ENCODE measurements at regions not wholly inside any gene's neighbourhood (a gene's known extent, or its start where the extent isn't known, plus 50 kb on each side); places are given as distances from the start of the nearest gene placed in this dataset.

- no peaks in the 10 kb centered on the region for H3K9me2 ChIP-seq (ENCODE audit: insufficient read depth)
- Mint-ChIP-seq H3K9me3 (peaks cover 7% of the 10 kb centered on the region; the same call in 1 of the 3 replicates), H3K4me3 (no peak overlapping the region), H3K27me3 (ENCODE audit: insufficient read depth, low read depth, poor library complexity) (peaks cover 3% of the 10 kb centered on the region), H3K27ac (no peak overlapping the region), H3K36me3 (ENCODE audit: low read depth) (peaks cover 3% of the 10 kb centered on the region; the same call in 2 of the 3 replicates), H3K4me1 (no peaks in the 10 kb centered on the region)
- H2AFZ ChIP-seq = no peak overlapping the region
- H3K27ac ChIP-seq (ENCODE audit: low read depth) = no peak overlapping the region
- ATAC-seq (no peak), DNase-seq (ENCODE audit: low spot score) (no peak)
- H4K20me1 ChIP-seq (replicated peaks; ENCODE audit: insufficient read depth) = no peaks in the 10 kb centered on the region
- no peaks in the 10 kb centered on the region for H3K79me2 ChIP-seq (replicated peaks; ENCODE audit: insufficient read depth)
- no peak overlapping the region for H3K4me2 ChIP-seq
- H3F3A ChIP-seq (replicated peaks; ENCODE audit: low read depth) = no peaks in the 10 kb centered on the region
- H3K27me3 ChIP-seq (ENCODE audit: insufficient read depth) = no peaks in the 10 kb centered on the region
- H3K4me3 ChIP-seq = no peak overlapping the region
- no peaks in the 10 kb centered on the region for H3K36me3 ChIP-seq (ENCODE audit: insufficient read depth)
- no peaks in the 10 kb centered on the region for H3K4me1 ChIP-seq (ENCODE audit: insufficient read depth)
- TF ChIP-seq POLR2AphosphoS5 (IDR thresholded peaks at IDR 0.05; ENCODE audit: low read depth) = no peak
- no peak for TF ChIP-seq NANOG (IDR thresholded peaks at IDR 0.05; ENCODE audit: borderline replicate concordance)
- TF ChIP-seq STAT1 (IDR thresholded peaks at IDR 0.05; ENCODE audit: unreplicated experiment) = no peak
- no peak for TF ChIP-seq CREB1 (CRISPR knock-in tag; IDR thresholded peaks at IDR 0.05; ENCODE audit: low read depth)
- TF ChIP-seq JUNB (IDR thresholded peaks at IDR 0.05; ENCODE audit: unreplicated experiment) = no peak
- TF ChIP-seq ZNF462 (CRISPR knock-in tag; IDR thresholded peaks at IDR 0.05) = no peak
- no peak for TF ChIP-seq EZH2 (IDR thresholded peaks at IDR 0.05; ENCODE audit: low read depth, unreplicated experiment)
- TF ChIP-seq ZNF114 (CRISPR knock-in tag; IDR thresholded peaks at IDR 0.05) = no peak
- no peak for TF ChIP-seq CTCF (conservative IDR thresholded peaks at IDR 0.05; ENCODE audit: low read depth in 2 of 2)
- TF ChIP-seq REST (IDR thresholded peaks at IDR 0.05; ENCODE audit: unreplicated experiment) = no peak
- no peak for TF ChIP-seq EZH2phosphoT487 (IDR thresholded peaks at IDR 0.05; ENCODE audit: unreplicated experiment)
- TF ChIP-seq ZNF331 (CRISPR knock-in tag; IDR thresholded peaks at IDR 0.05; ENCODE audit: low read depth) = no peak
- no peak for TF ChIP-seq ETS1 (IDR thresholded peaks at IDR 0.05)
Measured at GRCh38 chr2:144822966-144823365, 303.0 kb upstream of the ZEB2 start.

Data from GM23338 (cell line).